ENCODE measurements at regions not wholly inside any gene's neighbourhood (a gene's known extent, or its start where the extent isn't known, plus 50 kb on each side); places are given as distances from the start of the nearest gene placed in this dataset.

- TF ChIP-seq EZH2 (IDR thresholded peaks at IDR 0.05; ENCODE audit: insufficient read depth, poor library complexity, severe bottlenecking) (no peak), EZH2phosphoT487 (IDR thresholded peaks at IDR 0.05; ENCODE audit: insufficient read depth, low read depth) (no peak)
These were observed 71.2 kb upstream of the NECTIN1 start for GRCh38 chr11:119800171-119800570.

Measured in GM23248 (cell line).